Calu3 (cell line): ENCODE measurements at regions not wholly inside any gene's neighbourhood (a gene's known extent, or its start where the extent isn't known, plus 50 kb on each side); places are given as distances from the start of the nearest gene placed in this dataset.

Source experiments
- BruUV-seq: library from RNA; stranded (reverse); fragments of 400-500 nt; replicated peaks from 2 replicates; lab custom pipeline; 2021; lab: Mats Ljungman, UMichigan
- CTCF ChIA-PET: fragments of 300-600 bp; sonication (Branson Sonifier 250); formaldehyde crosslinking; loops from one replicate; lab custom pipeline; 2022; ENCODE audit warnings: antibody characterized with exemption; lab: Charles Lee
- DNase-seq: peaks from one replicate; pipeline ENCODE4 v3.0.0; 2022
- H3K27ac Mint-ChIP-seq: one replicate; pipeline ENCODE4 v1.8.0; 2022; ENCODE audit warnings: mixed read lengths; ENCODE audit not compliant: unreplicated experiment
- H3K27me3 Mint-ChIP-seq: one replicate; pipeline ENCODE4 v1.8.0; 2022; ENCODE audit warnings: mixed read lengths; ENCODE audit not compliant: unreplicated experiment
- H3K36me3 Mint-ChIP-seq: one replicate; pipeline ENCODE4 v1.8.0; 2022; ENCODE audit warnings: mild to moderate bottlenecking, moderate library complexity, mixed read lengths; ENCODE audit not compliant: insufficient read depth, unreplicated experiment
- H3K4me1 Mint-ChIP-seq: one replicate; pipeline ENCODE4 v1.8.0; 2022; ENCODE audit warnings: mild to moderate bottlenecking, low read depth, mixed read lengths; ENCODE audit not compliant: unreplicated experiment
- H3K4me3 Mint-ChIP-seq: one replicate; pipeline ENCODE4 v1.8.0; 2022; ENCODE audit warnings: mild to moderate bottlenecking, low read depth, moderate library complexity, mixed read lengths; ENCODE audit not compliant: unreplicated experiment
- H3K9me3 Mint-ChIP-seq: one replicate; pipeline ENCODE4 v1.8.0; 2022; ENCODE audit warnings: low read depth, mixed read lengths; ENCODE audit not compliant: unreplicated experiment
- CTCF ChIP-seq: fragments of 200-600 bp; IDR thresholded peaks from one replicate; pipeline ENCODE4 v1.8.0; 2022; ENCODE audit warnings: antibody characterized with exemption; ENCODE audit not compliant: unreplicated experiment
- intact Hi-C: fragments of 100-400 bp; cut with micrococcal nuclease; formaldehyde crosslinking; loops from one replicate; pipeline ENCODE4 v1.10.0; 2022; ENCODE audit not compliant: unreplicated experiment

GRCh38 chr7:98559219-98559618 is 57.9 kb upstream of the NPTX2 start:
- no peak overlapping the region for H3K27ac Mint-ChIP-seq
- H3K36me3 Mint-ChIP-seq, result peaks cover 4% of the 10 kb centered on the region
- H3K9me3 Mint-ChIP-seq, result peaks cover 2% of the 10 kb centered on the region
- H3K4me1 Mint-ChIP-seq, result peaks cover 28% of the 10 kb centered on the region
- intact Hi-C loops, result no loop called here
- no peak for DNase-seq
- no peak for TF ChIP-seq CTCF
- CTCF ChIA-PET, result no interaction called here
- no peak overlapping the region for H3K4me3 Mint-ChIP-seq
- peaks cover 18% of the 10 kb centered on the region for H3K27me3 Mint-ChIP-seq
- no TSS peak for BruUV-seq

GRCh38 chr7:98557538-98558031 is 59.5 kb upstream of the NPTX2 start:
- peaks cover 4% of the 10 kb centered on the region for H3K36me3 Mint-ChIP-seq
- DNase-seq, result no peak
- BruUV-seq, result no TSS peak
- CTCF ChIA-PET, result no interaction called here
- no peak overlapping the region for H3K27ac Mint-ChIP-seq
- H3K27me3 Mint-ChIP-seq, result peaks cover 11% of the 10 kb centered on the region
- H3K4me1 Mint-ChIP-seq, result peaks cover 28% of the 10 kb centered on the region
- no peaks in the 10 kb centered on the region for H3K9me3 Mint-ChIP-seq
- TF ChIP-seq CTCF, result no peak
- no peak overlapping the region for H3K4me3 Mint-ChIP-seq
- intact Hi-C loops, result no loop called here

GRCh38 chr7:98556288-98556687 is 60.8 kb upstream of the NPTX2 start:
- TF ChIP-seq CTCF, result no peak
- Mint-ChIP-seq H3K27me3 (peaks cover 11% of the 10 kb centered on the region), H3K36me3 (peaks cover 4% of the 10 kb centered on the region), H3K4me3 (no peak overlapping the region), H3K9me3 (no peaks in the 10 kb centered on the region), H3K4me1 (peaks cover 25% of the 10 kb centered on the region), H3K27ac (no peak overlapping the region)
- DNase-seq, result no peak
- intact Hi-C loops, result no loop called here
- no TSS peak for BruUV-seq
- CTCF ChIA-PET, result no interaction called here

- Mint-ChIP-seq H3K27ac (no peak overlapping the region), H3K36me3 (peaks cover 4% of the 10 kb centered on the region), H3K4me3 (no peak overlapping the region), H3K27me3 (peaks cover 11% of the 10 kb centered on the region), H3K9me3 (no peaks in the 10 kb centered on the region), H3K4me1 (peaks cover 17% of the 10 kb centered on the region)
- no peak for DNase-seq
- no TSS peak for BruUV-seq
- no peak for TF ChIP-seq CTCF
- CTCF ChIA-PET, result no interaction called here
- intact Hi-C loops, result no loop called here
These were observed 61.7 kb upstream of the NPTX2 start for GRCh38 chr7:98555403-98555802.
